ENCODE measurements at regions not wholly inside any gene's neighbourhood (a gene's known extent, or its start where the extent isn't known, plus 50 kb on each side); places are given as distances from the start of the nearest gene placed in this dataset.

GRCh38 chr13:34004676-34005075 lies 186.7 kb downstream of the RFC3 start:
- no peak for FAIRE-seq
- no peak for DNase-seq (ENCODE audit: insufficient read length)

GRCh38 chr13:34006011-34006410 lies 188.1 kb downstream of the RFC3 start:
- no peak for TF ChIP-seq POLR2A (IDR thresholded peaks at IDR 0.05; ENCODE audit: low read depth, low read length)
- TF ChIP-seq POLR2AphosphoS5 (IDR thresholded peaks at IDR 0.05; ENCODE audit: low read depth, low read length), result no peak
- TF ChIP-seq TAF1 (IDR thresholded peaks at IDR 0.05; ENCODE audit: borderline replicate concordance, low read depth, low read length), result no peak
- FAIRE-seq (no peak), DNase-seq (ENCODE audit: insufficient read length) (no peak)

More at GRCh38 chr13:34004676-34005075, 186.7 kb downstream of the RFC3 start:
- TF ChIP-seq POLR2AphosphoS5 (IDR thresholded peaks at IDR 0.05; ENCODE audit: low read depth, low read length) (no peak), POLR2A (IDR thresholded peaks at IDR 0.05; ENCODE audit: low read depth, low read length) (no peak), TAF1 (IDR thresholded peaks at IDR 0.05; ENCODE audit: borderline replicate concordance, low read depth, low read length) (no peak)

GRCh38 chr13:34011552-34012085 lies 193.7 kb downstream of the RFC3 start:
- no peak for DNase-seq (ENCODE audit: insufficient read length)
- TF ChIP-seq TAF1 (IDR thresholded peaks at IDR 0.05; ENCODE audit: borderline replicate concordance, low read depth, low read length), result no peak
- no peak for TF ChIP-seq POLR2AphosphoS5 (IDR thresholded peaks at IDR 0.05; ENCODE audit: low read depth, low read length)
- no peak for FAIRE-seq

- FAIRE-seq, result no peak
- TF ChIP-seq TAF1 (IDR thresholded peaks at IDR 0.05; ENCODE audit: borderline replicate concordance, low read depth, low read length), result no peak
- no peak for TF ChIP-seq POLR2AphosphoS5 (IDR thresholded peaks at IDR 0.05; ENCODE audit: low read depth, low read length)
- TF ChIP-seq POLR2A (IDR thresholded peaks at IDR 0.05; ENCODE audit: low read depth, low read length), result no peak
- DNase-seq (ENCODE audit: insufficient read length), result no peak
Measured at GRCh38 chr13:34012382-34012781, 194.4 kb downstream of the RFC3 start.

- no peak for FAIRE-seq
- no peak for DNase-seq (ENCODE audit: insufficient read length)
- TF ChIP-seq TAF1 (IDR thresholded peaks at IDR 0.05; ENCODE audit: borderline replicate concordance, low read depth, low read length) (no peak), POLR2AphosphoS5 (IDR thresholded peaks at IDR 0.05; ENCODE audit: low read depth, low read length) (no peak), POLR2A (IDR thresholded peaks at IDR 0.05; ENCODE audit: low read depth, low read length) (no peak)
Measured at GRCh38 chr13:34013061-34013460, 195.1 kb downstream of the RFC3 start.

GRCh38 chr13:34017231-34017630 lies 199.3 kb downstream of the RFC3 start:
- no peak for FAIRE-seq
- TF ChIP-seq POLR2AphosphoS5 (IDR thresholded peaks at IDR 0.05; ENCODE audit: low read depth, low read length) (no peak), POLR2A (IDR thresholded peaks at IDR 0.05; ENCODE audit: low read depth, low read length) (no peak), TAF1 (IDR thresholded peaks at IDR 0.05; ENCODE audit: borderline replicate concordance, low read depth, low read length) (no peak)
- DNase-seq (ENCODE audit: insufficient read length), result no peak

GRCh38 chr13:34019870-34020269 lies 201.9 kb downstream of the RFC3 start:
- DNase-seq (ENCODE audit: insufficient read length) (no peak), FAIRE-seq (no peak)
- TF ChIP-seq TAF1 (IDR thresholded peaks at IDR 0.05; ENCODE audit: borderline replicate concordance, low read depth, low read length) (no peak), POLR2AphosphoS5 (IDR thresholded peaks at IDR 0.05; ENCODE audit: low read depth, low read length) (no peak), POLR2A (IDR thresholded peaks at IDR 0.05; ENCODE audit: low read depth, low read length) (no peak)

- FAIRE-seq (no peak), DNase-seq (ENCODE audit: insufficient read length) (no peak)
- TF ChIP-seq TAF1 (IDR thresholded peaks at IDR 0.05; ENCODE audit: borderline replicate concordance, low read depth, low read length) (no peak), POLR2A (IDR thresholded peaks at IDR 0.05; ENCODE audit: low read depth, low read length) (no peak), POLR2AphosphoS5 (IDR thresholded peaks at IDR 0.05; ENCODE audit: low read depth, low read length) (no peak)
Measured at GRCh38 chr13:34020388-34020787, 202.4 kb downstream of the RFC3 start.

- FAIRE-seq (no peak), DNase-seq (ENCODE audit: insufficient read length) (no peak)
- TF ChIP-seq POLR2AphosphoS5 (IDR thresholded peaks at IDR 0.05; ENCODE audit: low read depth, low read length), result no peak
- no peak for TF ChIP-seq TAF1 (IDR thresholded peaks at IDR 0.05; ENCODE audit: borderline replicate concordance, low read depth, low read length)
- no peak for TF ChIP-seq POLR2A (IDR thresholded peaks at IDR 0.05; ENCODE audit: low read depth, low read length)
Measured at GRCh38 chr13:34021619-34022018, 203.7 kb downstream of the RFC3 start.

- no peak for FAIRE-seq
- TF ChIP-seq POLR2A (IDR thresholded peaks at IDR 0.05; ENCODE audit: low read depth, low read length) (no peak), POLR2AphosphoS5 (IDR thresholded peaks at IDR 0.05; ENCODE audit: low read depth, low read length) (no peak), TAF1 (IDR thresholded peaks at IDR 0.05; ENCODE audit: borderline replicate concordance, low read depth, low read length) (no peak)
- no peak for DNase-seq (ENCODE audit: insufficient read length)
Measured at GRCh38 chr13:34025746-34026145, 207.8 kb downstream of the RFC3 start.

GRCh38 chr13:34026308-34026707 lies 208.4 kb downstream of the RFC3 start:
- DNase-seq (ENCODE audit: insufficient read length), result no peak
- no peak for TF ChIP-seq POLR2A (IDR thresholded peaks at IDR 0.05; ENCODE audit: low read depth, low read length)
- no peak for TF ChIP-seq TAF1 (IDR thresholded peaks at IDR 0.05; ENCODE audit: borderline replicate concordance, low read depth, low read length)
- no peak for TF ChIP-seq POLR2AphosphoS5 (IDR thresholded peaks at IDR 0.05; ENCODE audit: low read depth, low read length)
- FAIRE-seq, result no peak

GRCh38 chr13:34028496-34029442 lies 210.8 kb downstream of the RFC3 start:
- no peak for DNase-seq (ENCODE audit: insufficient read length)
- no peak for FAIRE-seq
- TF ChIP-seq POLR2A (IDR thresholded peaks at IDR 0.05; ENCODE audit: low read depth, low read length), result no peak
- TF ChIP-seq POLR2AphosphoS5 (IDR thresholded peaks at IDR 0.05; ENCODE audit: low read depth, low read length), result no peak
- TF ChIP-seq TAF1 (IDR thresholded peaks at IDR 0.05; ENCODE audit: borderline replicate concordance, low read depth, low read length), result no peak
